DMS 273 (cell line): ENCODE measurements at regions not wholly inside any gene's neighbourhood (a gene's known extent, or its start where the extent isn't known, plus 50 kb on each side); places are given as distances from the start of the nearest gene placed in this dataset.
A peak's percentile ranks its signal among the peaks of the same experiment; 100 is the strongest.

Experiments
- DNase-seq: peaks from one replicate; lab custom pipeline; 2025; ENCODE audit not compliant: unreplicated experiment; lab: John Stamatoyannopoulos, UW

DNA sequence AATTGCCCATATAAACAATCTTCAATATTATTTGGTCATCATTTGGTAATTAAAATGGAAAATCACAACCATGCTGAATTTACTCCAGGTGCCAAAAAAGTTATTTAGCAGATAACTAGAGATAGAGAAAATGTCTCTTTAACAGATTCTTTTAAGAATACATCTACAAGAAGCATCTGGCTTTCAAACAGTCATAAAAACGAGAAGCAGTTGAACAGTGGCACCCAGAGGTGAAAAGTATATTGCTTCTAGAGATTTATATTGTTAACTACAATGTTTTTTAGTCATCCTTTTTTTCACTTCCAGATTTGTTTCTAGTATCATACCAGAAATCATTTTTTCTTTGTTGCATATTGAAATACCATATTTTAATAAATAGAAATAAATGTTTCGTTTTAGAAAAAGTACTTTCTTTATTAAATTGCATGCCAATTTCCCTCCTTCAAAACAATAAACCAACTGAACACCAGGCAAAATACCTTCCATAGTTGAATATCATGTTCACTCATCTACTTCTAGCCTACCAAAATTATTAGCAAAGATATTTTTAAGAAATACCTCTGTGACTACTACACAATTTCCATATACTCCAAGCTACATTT is 65.4 kb upstream of the HNRNPA3 start:
- peak; percentile 82 for DNase-seq

DNA sequence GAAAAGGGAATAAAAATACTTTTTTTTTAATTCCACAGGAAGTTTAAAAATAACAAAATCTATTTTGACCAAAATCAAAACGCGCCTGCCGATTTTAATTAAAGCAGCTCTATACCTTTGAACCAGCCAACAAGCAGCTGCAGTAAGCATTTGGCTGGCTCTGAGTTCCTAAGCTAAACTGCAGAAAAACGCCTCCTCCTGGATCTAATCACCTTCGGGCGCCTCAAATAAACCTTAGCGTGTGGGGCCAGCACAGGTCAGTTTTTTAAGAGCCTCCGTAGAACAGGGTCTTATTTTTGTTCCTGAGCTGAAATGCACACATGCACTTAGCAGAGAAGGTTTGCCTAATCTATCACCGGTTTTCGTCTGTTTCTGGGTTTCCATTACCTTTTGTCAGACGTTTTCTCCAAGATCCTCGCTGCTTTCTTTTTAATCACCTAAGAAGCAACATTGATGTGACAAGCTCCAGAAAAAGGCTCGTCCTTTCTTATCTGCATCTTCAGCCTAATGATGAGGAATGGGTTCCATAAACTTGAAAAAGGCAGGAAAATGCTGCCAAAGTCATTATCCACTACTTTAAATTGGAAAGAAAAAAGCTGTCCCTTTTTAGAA is 64.7 kb upstream of the HNRNPA3 start:
- DNase-seq = no peak

DNA sequence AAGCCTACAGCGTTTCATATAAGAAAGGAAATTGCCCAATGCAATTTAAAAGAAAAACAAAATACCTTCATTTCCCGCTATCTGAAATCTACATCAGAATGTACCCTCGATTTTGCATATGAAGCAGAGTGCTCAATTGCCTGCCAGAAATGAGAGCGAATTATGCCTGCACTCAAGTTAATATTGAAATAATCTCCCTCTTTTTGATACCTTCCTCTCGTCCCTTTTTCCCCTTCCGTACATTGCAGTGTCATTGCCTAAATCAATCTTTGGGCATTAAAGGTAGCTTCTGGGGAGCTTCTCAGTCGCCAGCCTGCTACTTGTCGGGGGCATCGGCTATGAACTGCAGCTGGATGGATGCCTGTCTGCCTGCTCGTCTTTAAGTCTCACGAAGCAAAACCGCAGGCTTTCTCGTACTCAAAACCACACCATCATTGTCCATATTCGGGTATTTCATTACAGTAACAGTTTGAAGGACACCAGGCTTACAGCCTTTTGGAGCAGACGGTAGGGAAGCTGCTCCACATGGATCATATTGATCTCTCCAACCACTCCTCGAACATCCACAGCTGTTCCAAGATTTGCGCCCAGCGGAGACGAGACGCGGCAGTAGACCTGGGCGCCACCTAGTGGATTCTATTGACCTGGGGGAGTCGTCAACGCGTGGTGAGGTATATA is 64.0 kb upstream of the HNRNPA3 start:
- peak; percentile 89 for DNase-seq

- no peak for DNase-seq
Observed at GRCh38 chr2:177149155-177149503, 63.5 kb upstream of the HNRNPA3 start.

DNA sequence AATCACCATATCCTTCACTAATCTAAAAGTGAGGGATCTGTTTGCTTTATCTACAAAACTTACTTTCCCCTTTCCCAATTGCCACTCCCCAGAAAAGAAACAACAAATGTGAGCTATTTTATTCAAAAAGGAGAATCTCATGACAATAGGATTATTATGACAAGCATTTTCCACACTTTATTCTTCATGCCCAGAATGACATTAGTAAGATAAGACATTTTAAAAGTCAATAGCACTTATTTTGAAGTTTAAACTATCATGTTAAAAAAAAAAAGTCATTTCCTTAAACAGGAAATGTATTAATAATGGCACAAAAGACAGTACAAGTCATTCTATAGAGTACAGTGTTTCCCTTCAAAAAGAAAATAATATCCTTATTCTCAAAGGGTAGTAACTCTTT is 58.8 kb upstream of the HNRNPA3 start:
- DNase-seq = no peak

DNA sequence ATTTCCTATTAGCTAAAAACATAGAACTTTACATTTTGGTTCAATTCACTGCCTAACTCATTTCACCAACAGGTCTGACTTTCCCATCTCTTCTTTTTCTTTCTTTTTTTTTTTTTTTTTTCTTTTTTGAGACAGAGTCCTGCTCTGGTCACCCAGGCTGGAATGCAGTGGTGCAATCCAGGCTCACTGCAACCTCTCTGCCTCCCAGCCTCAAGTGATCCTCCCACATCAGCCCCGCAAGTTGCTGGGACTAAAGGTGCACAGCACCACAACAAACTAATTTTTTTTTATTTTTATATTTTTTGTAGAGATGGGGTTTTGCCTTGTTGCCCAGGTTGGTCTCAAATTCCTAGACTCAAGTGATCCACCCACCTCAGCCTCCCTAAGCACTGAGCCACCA is 57.8 kb upstream of the HNRNPA3 start:
- no peak for DNase-seq

DNA sequence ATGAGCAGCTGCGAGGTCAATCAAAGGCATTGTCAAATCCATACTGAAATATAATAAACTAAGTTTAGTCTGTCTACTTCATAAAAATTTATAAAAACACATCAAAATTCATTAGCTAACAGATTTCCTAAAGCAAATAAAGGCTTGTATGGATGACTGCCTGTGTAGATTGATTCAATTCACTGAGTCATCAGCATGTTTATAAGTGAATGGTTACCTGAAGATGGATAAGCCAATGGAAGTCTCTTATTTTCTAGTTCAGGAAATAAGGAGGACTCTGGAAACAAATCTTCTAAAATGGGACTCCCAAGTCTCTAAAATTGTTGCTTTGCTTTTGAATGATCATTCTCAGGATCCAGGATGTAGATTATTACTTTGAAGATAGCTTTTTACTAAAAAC is 57.0 kb upstream of the HNRNPA3 start:
- no peak for DNase-seq

DNA sequence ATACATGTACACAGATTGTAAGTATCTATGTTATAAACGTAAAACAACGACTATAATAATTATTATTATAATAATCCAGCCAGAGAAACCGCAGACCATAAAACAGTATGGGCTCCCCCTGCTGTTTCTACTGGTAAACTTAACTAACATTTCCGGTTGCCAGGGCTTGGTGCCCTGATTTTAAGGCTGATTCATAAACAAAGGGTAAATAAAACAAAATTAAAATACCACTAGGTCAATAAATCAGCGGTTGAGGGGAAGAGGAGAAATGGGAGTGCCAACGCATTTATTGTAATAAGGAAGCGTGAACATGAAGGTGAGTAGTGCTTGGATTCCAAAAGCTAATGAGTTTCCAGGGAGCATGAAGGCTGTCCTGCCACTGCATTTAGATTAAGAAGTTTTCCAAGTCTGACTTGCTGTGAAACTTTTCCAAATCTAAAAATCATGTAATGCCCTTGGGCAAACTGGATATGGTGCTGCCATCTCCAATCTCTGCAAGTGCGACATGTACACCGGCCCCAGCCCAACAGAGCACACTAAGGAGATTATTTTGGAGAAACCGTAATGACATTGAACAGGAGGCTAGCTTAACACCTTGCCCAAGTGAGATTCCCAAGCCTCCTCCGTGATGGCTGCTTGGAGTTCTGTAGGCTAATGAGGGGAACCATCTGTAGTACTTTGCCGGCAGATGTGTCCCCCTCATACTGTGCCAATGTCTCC is 50.7 kb upstream of the HNRNPA3 start:
- peak; percentile 73 for DNase-seq
